ENCODE measurements at regions not wholly inside any gene's neighbourhood (a gene's known extent, or its start where the extent isn't known, plus 50 kb on each side); places are given as distances from the start of the nearest gene placed in this dataset.
"Not testable (repeated sequence)": the region's sequence is repeated elsewhere in the genome, so short reads cannot be mapped to it uniquely, and the experiment has no call there.

DNA sequence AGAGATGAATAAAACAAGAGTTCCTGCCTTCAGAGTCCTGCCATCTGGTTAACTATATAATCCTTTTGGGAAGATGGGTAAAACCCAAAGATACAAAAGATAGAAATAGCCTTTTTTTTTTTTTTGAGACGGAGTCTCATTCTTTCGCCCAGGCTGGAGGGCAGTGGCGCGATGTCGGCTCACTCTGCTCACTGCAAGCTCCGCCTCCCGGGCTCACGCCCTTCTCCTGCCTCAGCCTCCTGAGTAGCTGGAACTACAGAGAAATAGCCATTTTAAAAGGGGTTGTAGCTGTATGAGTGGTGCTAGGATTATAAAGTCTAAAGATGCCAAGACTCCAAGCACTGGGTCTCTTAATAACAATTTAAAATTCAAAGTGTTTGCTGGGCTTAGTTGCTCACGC lies 97.2 kb downstream of the KDR start:
- TF ChIP-seq, protein P1, sequence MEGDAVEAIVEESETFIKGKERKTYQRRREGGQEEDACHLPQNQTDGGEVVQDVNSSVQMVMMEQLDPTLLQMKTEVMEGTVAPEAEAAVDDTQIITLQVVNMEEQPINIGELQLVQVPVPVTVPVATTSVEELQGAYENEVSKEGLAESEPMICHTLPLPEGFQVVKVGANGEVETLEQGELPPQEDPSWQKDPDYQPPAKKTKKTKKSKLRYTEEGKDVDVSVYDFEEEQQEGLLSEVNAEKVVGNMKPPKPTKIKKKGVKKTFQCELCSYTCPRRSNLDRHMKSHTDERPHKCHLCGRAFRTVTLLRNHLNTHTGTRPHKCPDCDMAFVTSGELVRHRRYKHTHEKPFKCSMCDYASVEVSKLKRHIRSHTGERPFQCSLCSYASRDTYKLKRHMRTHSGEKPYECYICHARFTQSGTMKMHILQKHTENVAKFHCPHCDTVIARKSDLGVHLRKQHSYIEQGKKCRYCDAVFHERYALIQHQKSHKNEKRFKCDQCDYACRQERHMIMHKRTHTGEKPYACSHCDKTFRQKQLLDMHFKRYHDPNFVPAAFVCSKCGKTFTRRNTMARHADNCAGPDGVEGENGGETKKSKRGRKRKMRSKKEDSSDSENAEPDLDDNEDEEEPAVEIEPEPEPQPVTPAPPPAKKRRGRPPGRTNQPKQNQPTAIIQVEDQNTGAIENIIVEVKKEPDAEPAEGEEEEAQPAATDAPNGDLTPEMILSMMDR (IDR thresholded peaks at IDR 0.05; ENCODE audit: low read depth, low read length): no peak

DNA sequence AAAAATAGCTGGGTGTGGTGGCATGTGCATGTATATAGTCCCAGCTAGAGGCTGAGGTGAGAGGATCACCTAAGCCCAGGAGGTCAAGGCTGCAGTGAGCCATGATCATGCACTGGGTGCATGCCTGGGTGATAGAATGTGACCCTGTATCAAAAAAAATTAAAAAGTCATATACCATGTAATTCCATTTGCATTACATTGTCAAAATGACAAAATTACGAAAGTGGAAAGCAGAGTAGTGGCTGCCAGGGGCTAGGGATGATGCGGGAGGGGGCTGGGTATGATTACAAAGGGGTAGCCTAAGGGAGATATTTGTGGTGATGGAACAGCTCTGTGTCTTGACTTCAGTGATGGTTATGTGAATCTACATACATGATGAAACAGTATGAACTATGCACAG lies 97.8 kb downstream of the KDR start:
- DNase-seq (ENCODE audit: extremely low read depth, low read depth): no peak
- TF ChIP-seq, protein P1 (IDR thresholded peaks at IDR 0.05; ENCODE audit: low read depth, low read length): no peak

More for the DNA sequence above, 97.2 kb downstream of the KDR start:
- DNase-seq (ENCODE audit: extremely low read depth, low read depth): no peak

DNA sequence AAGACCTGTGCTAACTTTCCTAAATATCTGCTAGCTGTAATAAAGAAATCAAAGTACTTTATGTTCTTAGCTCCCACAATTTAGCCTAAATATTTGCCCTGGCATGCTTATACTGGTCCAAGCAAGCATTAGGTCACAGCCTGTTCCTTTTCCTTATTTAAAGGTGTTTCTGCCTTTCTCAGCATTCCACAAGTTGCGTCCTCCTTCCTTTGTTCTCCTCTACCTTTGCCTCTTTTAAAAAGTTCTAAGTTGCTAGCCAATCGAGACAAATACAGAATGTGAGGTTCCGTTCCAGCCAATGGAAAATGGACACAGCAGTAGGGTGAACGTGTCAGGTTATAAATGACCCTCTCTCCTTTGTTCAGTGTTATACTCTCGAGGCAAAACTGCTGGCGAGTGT lies 99.9 kb downstream of the KDR start:
- DNase-seq (ENCODE audit: extremely low read depth, low read depth): not testable (repeated sequence)

DNA sequence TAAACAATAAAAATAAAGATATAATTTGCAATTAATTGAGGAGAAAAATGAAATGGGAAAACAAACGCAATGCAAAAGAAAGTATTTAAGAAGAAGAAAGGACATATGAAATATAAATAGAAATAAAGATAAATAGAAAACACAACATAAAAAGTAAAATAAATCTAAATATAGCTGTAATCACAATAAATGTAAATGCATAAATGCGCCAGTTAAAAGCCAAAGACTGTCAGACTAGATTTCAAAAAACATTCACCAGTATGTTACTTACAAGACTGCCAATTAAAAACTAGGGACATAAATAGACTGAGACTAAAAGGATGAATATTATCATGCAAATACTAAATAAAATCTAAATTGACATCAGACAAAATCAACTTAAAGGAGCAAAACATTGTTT lies 102.4 kb downstream of the KDR start:
- no peak for DNase-seq (ENCODE audit: extremely low read depth, low read depth)
- TF ChIP-seq, protein P1 (IDR thresholded peaks at IDR 0.05; ENCODE audit: low read depth, low read length): no peak

DNA sequence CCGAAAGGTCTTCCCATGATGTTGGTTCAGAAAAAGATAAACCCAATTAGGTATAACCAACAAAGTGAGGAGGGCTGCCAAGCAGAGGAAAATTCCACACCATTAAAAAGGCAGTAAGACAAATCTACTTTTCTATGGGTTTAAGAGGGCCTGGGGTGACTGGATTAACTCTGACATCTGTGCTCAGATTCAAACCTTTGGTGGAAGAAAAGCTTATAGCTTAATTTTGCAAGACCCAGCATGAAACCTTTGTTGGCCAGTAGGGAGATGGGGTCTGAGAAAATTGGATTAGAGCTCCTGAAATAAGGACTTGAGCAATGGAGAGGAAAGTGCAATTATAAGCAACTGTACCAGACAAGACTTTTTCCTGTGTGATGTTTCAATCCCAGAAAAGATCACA lies 104.2 kb downstream of the KDR start:
- TF ChIP-seq, protein P1 (IDR thresholded peaks at IDR 0.05; ENCODE audit: low read depth, low read length): no peak
- no peak for DNase-seq (ENCODE audit: extremely low read depth, low read depth)

DNA sequence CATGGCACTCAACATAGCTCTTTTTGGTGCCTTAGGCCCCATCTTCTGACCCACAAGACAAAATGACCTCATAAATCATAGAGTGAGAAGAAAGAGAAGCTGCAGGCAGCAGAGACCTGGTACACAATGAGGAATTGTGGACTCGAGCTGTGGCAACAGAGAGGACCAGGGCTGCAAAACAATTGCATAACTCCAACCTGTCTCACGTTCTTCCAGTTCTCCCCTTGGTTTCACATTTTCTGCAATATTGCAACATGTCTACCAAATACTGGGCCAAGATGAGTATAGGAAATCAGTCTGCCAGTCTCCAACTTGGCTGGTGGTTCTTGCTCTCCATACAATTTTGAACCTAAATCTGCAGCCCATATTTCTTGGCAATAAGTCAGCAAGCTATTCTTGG lies 105.3 kb downstream of the KDR start:
- TF ChIP-seq, protein P1 (IDR thresholded peaks at IDR 0.05; ENCODE audit: low read depth, low read length): no peak
- DNase-seq (ENCODE audit: extremely low read depth, low read depth): no peak

DNA sequence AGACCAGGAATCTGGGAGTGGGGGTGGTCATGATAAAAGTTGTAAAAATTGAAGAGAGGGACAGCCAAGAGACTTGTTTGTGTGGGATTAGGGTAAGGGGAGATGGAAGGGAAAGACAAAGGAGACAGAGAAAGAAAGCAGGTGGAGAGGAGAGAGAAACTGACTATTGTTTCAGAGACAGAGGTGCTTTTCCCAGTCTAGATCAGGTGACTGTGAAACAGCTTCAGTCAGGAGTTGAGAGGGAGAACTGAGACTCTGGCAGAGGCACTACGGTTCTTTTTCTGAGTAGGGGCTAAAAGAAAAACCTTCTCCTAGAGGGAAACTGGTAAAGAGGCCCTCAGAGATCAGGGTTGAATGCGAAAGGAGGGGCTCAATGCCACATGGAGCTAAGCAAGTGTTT lies 106.4 kb downstream of the KDR start:
- TF ChIP-seq, protein P1 (IDR thresholded peaks at IDR 0.05; ENCODE audit: low read depth, low read length): no peak
- no peak for DNase-seq (ENCODE audit: extremely low read depth, low read depth)

DNA sequence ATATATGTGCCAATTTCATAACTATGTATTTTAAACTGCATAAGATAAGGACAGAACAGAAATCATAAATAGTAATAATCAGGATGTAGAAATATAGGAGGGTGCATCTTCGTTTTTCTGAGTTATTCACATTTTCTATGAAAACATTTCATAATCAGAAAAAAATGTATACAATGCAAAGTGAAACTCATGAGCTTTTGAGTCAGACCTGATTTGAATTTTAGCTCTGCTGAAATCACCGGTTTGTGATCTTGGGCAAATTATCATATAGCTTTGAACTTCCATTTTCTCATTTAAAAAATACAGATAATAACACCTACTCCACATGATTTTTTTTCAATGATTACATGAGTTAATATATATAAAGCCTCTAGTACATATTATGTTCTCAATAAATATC lies 106.9 kb downstream of the KDR start:
- DNase-seq (ENCODE audit: extremely low read depth, low read depth): no peak
- TF ChIP-seq, protein P1 (IDR thresholded peaks at IDR 0.05; ENCODE audit: low read depth, low read length): no peak
